Prostate gland (tissue), 2 donors: ENCODE measurements at regions not wholly inside any gene's neighbourhood (a gene's known extent, or its start where the extent isn't known, plus 50 kb on each side); places are given as distances from the start of the nearest gene placed in this dataset.

Source experiments
- DNase-seq: peaks from one replicate; pipeline ENCODE4 v3.0.0-alpha.2; 2019; ENCODE audit warnings: low spot score
- H3K27ac ChIP-seq, 2 donors: fragments of 200-600 bp; sonication (generic); 2 replicates each; pipeline ENCODE4 v1.5.1; 2017 to 2019
- H3K27me3 ChIP-seq: fragments of 200-600 bp; sonication (generic); replicated peaks from 2 replicates; pipeline ENCODE4 v1.5.1; 2019; ENCODE audit not compliant: insufficient read depth
- H3K36me3 ChIP-seq, 2 donors: fragments of 200-600 bp; sonication (generic); 1 replicate in 1 of 2; 2 replicates in 1 of 2; pipeline versions ENCODE4 v1.5.1 to v1.8.1; 2017 to 2019
- H3K4me1 ChIP-seq: fragments of 200-600 bp; sonication (generic); replicated peaks from 2 replicates; pipeline ENCODE4 v1.5.1; 2019
- H3K4me3 ChIP-seq, 2 donors: fragments of 200-600 bp; sonication (generic); 2 replicates each; pipeline ENCODE4 v1.5.1; 2017 to 2019
- H3K9me3 ChIP-seq: fragments of 200-600 bp; sonication (generic); 2 replicates; pipeline ENCODE4 v1.5.1; 2017
- POLR2A ChIP-seq: fragments of 450-650 bp; IDR thresholded peaks from one replicate; pipeline ENCODE4 v1.6.1; 2016; ENCODE audit warnings: antibody characterized with exemption, mild to moderate bottlenecking
- POLR2AphosphoS5 ChIP-seq: sonication (generic); formaldehyde crosslinking; IDR thresholded peaks from one replicate; pipeline ENCODE4 v1.6.1; 2017; ENCODE audit warnings: antibody characterized with exemption
- WGBS: methylation state at CpG from one replicate; pipeline ENCODE4 v1.1.5; 2018; 5-methylcytosine and 5-hydroxymethylcytosine counted together
- intact Hi-C: fragments of 100-400 bp; cut with DNase I; formaldehyde crosslinking; loops from one replicate; pipeline ENCODE4 v1.14.2; 2022
- TF ChIP-seq, protein P1 (sequence below), 4 experiments: fragments of 200-600 bp in 2 of 4; fragments of 450-650 bp in 2 of 4; sonication (generic) in 2 of 4; IDR thresholded peaks; 1 replicate in 3 of 4; 2 replicates in 1 of 4; pipeline ENCODE4 v1.5.1; 2016 to 2019; ENCODE audit warnings: antibody characterized with exemption in 4 of 4, mild to moderate bottlenecking in 2 of 4, moderate library complexity in 2 of 4

- no peak overlapping the region for H3K27ac ChIP-seq
- H3K36me3 ChIP-seq: no peaks in the 10 kb centered on the region
- DNase-seq: no peak
- no peaks in the 10 kb centered on the region for H3K9me3 ChIP-seq
- no peaks in the 10 kb centered on the region for H3K27me3 ChIP-seq
- no peaks in the 10 kb centered on the region for H3K4me1 ChIP-seq
- 96% methylated on average over 3 of the region's 3 CpGs for WGBS
- H3K4me3 ChIP-seq: no peak overlapping the region
- intact Hi-C loops: no loop called here
- TF ChIP-seq POLR2A (no peak), POLR2AphosphoS5 (no peak)
- TF ChIP-seq, protein P1, sequence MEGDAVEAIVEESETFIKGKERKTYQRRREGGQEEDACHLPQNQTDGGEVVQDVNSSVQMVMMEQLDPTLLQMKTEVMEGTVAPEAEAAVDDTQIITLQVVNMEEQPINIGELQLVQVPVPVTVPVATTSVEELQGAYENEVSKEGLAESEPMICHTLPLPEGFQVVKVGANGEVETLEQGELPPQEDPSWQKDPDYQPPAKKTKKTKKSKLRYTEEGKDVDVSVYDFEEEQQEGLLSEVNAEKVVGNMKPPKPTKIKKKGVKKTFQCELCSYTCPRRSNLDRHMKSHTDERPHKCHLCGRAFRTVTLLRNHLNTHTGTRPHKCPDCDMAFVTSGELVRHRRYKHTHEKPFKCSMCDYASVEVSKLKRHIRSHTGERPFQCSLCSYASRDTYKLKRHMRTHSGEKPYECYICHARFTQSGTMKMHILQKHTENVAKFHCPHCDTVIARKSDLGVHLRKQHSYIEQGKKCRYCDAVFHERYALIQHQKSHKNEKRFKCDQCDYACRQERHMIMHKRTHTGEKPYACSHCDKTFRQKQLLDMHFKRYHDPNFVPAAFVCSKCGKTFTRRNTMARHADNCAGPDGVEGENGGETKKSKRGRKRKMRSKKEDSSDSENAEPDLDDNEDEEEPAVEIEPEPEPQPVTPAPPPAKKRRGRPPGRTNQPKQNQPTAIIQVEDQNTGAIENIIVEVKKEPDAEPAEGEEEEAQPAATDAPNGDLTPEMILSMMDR (IDR thresholded peaks at IDR 0.05): no peak
These were observed 2106.6 kb upstream of the CELF4 start for GRCh38 chr18:39672171-39672570.

DNA sequence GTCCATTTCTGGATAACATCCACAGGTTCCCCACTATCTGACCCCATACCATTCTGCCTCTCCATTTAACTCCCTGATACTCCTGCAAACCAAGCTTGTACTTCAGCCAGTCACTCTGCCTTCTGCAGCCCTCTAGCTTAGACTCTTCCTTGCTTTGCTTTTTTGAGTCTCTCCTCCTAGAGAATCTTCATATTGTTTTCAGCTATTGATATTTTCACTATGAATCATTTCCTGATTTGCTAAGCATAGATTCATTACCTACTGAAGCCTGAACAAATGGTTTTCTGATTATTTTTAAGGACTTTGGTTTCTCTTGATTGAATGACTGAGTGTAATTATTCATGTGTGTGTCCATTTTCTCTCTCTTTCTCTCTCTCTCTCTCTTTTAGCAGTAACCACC is 2102.3 kb upstream of the CELF4 start:
- no peak overlapping the region for H3K27ac ChIP-seq
- no peak overlapping the region for H3K4me3 ChIP-seq
- H3K4me1 ChIP-seq: no peaks in the 10 kb centered on the region
- TF ChIP-seq POLR2A (no peak), POLR2AphosphoS5 (no peak)
- TF ChIP-seq, protein P1 (IDR thresholded peaks at IDR 0.05): no peak
- intact Hi-C loops: no loop called here
- no peaks in the 10 kb centered on the region for H3K36me3 ChIP-seq
- no peaks in the 10 kb centered on the region for H3K27me3 ChIP-seq
- DNase-seq: no peak
- no peaks in the 10 kb centered on the region for H3K9me3 ChIP-seq

GRCh38 chr18:39666541-39666940 is 2100.9 kb upstream of the CELF4 start:
- Histone ChIP-seq H3K4me3 (no peak overlapping the region), H3K36me3 (no peaks in the 10 kb centered on the region), H3K27me3 (no peaks in the 10 kb centered on the region), H3K27ac (no peak overlapping the region), H3K4me1 (no peaks in the 10 kb centered on the region), H3K9me3 (no peaks in the 10 kb centered on the region)
- DNase-seq: no peak
- TF ChIP-seq, protein P1 (IDR thresholded peaks at IDR 0.05): no peak
- TF ChIP-seq POLR2AphosphoS5 (no peak), POLR2A (no peak)
- intact Hi-C loops: no loop called here
- WGBS: 54% methylated on average over 2 of the region's 2 CpGs

DNA sequence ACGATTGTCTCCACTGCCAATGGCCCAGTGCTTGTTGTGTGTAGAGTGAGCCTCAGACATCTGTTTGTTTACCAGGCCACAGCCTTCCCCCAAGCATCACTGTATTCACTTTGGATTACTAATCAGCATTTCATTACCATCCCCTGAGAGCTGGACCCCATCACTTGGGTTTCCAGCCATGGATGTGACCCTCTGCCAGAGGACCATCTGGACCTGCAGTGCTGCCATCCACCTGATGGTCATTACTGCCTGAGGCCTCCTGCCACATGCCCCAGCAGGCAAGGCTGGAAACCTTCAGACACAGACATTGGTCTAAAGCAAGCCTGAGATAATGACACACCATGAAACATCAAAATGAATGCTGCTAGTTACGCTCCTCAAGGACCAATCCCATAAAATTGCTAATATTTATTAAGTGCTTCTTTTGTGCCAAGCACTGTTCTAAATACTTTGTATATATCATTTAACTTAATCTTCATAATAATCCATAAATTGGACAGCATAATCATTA is 2096.3 kb upstream of the CELF4 start:
- no peak for TF ChIP-seq POLR2A
- TF ChIP-seq, protein P1 (IDR thresholded peaks at IDR 0.05): no peak
- Histone ChIP-seq H3K4me3 (no peak overlapping the region), H3K4me1 (no peaks in the 10 kb centered on the region), H3K36me3 (no peaks in the 10 kb centered on the region), H3K27ac (no peak overlapping the region), H3K27me3 (no peaks in the 10 kb centered on the region), H3K9me3 (no peaks in the 10 kb centered on the region)
- WGBS: 99% methylated on average over 2 of the region's 2 CpGs
- intact Hi-C loops: no loop called here
- no peak for DNase-seq

GRCh38 chr18:39660141-39660540 is 2094.5 kb upstream of the CELF4 start:
- Histone ChIP-seq H3K4me3 (no peak overlapping the region), H3K27ac (no peak overlapping the region), H3K36me3 (no peaks in the 10 kb centered on the region), H3K27me3 (no peaks in the 10 kb centered on the region), H3K4me1 (no peaks in the 10 kb centered on the region), H3K9me3 (no peaks in the 10 kb centered on the region)
- no peak for DNase-seq
- intact Hi-C loops: no loop called here
- 95% methylated on average over 2 of the region's 2 CpGs for WGBS
- TF ChIP-seq, protein P1 (IDR thresholded peaks at IDR 0.05): no peak
- TF ChIP-seq POLR2A: no peak
- no peak for TF ChIP-seq POLR2AphosphoS5
